ENCODE measurements at regions not wholly inside any gene's neighbourhood (a gene's known extent, or its start where the extent isn't known, plus 50 kb on each side); places are given as distances from the start of the nearest gene placed in this dataset.

GRCh38 chr12:123076604-123077297 lies 74.1 kb downstream of the PITPNM2 start:
- Mint-ChIP-seq H3K4me3 (no peak overlapping the region), H3K27me3 (ENCODE audit: insufficient read depth) (peaks cover 34% of the 10 kb centered on the region), H3K4me1 (ENCODE audit: low read depth) (peaks cover 19% of the 10 kb centered on the region), H3K9me3 (no peaks in the 10 kb centered on the region), H3K27ac (no peak overlapping the region), H3K36me3 (ENCODE audit: low read depth) (no peaks in the 10 kb centered on the region)
- DNase-seq: no peak
- no peak for TF ChIP-seq CTCF (IDR thresholded peaks at IDR 0.05)

GRCh38 chr12:123075646-123076171 lies 75.2 kb downstream of the PITPNM2 start:
- Mint-ChIP-seq H3K4me1 (ENCODE audit: low read depth) (peaks cover 23% of the 10 kb centered on the region), H3K27me3 (ENCODE audit: insufficient read depth) (peaks cover 35% of the 10 kb centered on the region), H3K4me3 (no peak overlapping the region; the same call in 1 of the 2 replicates), H3K9me3 (no peaks in the 10 kb centered on the region), H3K36me3 (ENCODE audit: low read depth) (no peaks in the 10 kb centered on the region), H3K27ac (0 out of 2 replicates have a peak overlapping the region, but pooled peaks have one; percentile 22)
- TF ChIP-seq CTCF (IDR thresholded peaks at IDR 0.05): peak; percentile 5; the same call in 1 of the 2 replicates
- DNase-seq: peak; percentile 54

GRCh38 chr12:123075087-123075645 lies 75.7 kb downstream of the PITPNM2 start:
- no peak for TF ChIP-seq CTCF (IDR thresholded peaks at IDR 0.05)
- peaks cover 26% of the 10 kb centered on the region for H3K4me1 Mint-ChIP-seq (ENCODE audit: low read depth)
- H3K4me3 Mint-ChIP-seq: no peak overlapping the region
- DNase-seq: no peak
- no peaks in the 10 kb centered on the region for H3K36me3 Mint-ChIP-seq (ENCODE audit: low read depth)
- no peaks in the 10 kb centered on the region for H3K9me3 Mint-ChIP-seq
- H3K27ac Mint-ChIP-seq: no peak overlapping the region
- peaks cover 35% of the 10 kb centered on the region for H3K27me3 Mint-ChIP-seq (ENCODE audit: insufficient read depth)

- Mint-ChIP-seq H3K36me3 (ENCODE audit: low read depth) (no peaks in the 10 kb centered on the region), H3K4me3 (no peak overlapping the region), H3K4me1 (ENCODE audit: low read depth) (peaks cover 26% of the 10 kb centered on the region), H3K27ac (no peak overlapping the region), H3K9me3 (no peaks in the 10 kb centered on the region), H3K27me3 (ENCODE audit: insufficient read depth) (peaks cover 35% of the 10 kb centered on the region)
- DNase-seq: no peak
- TF ChIP-seq CTCF (IDR thresholded peaks at IDR 0.05): no peak
Measured at GRCh38 chr12:123073962-123074801, 76.7 kb downstream of the PITPNM2 start.

- H3K9me3 Mint-ChIP-seq: no peaks in the 10 kb centered on the region
- H3K27ac Mint-ChIP-seq: no peak overlapping the region
- H3K4me1 Mint-ChIP-seq (ENCODE audit: low read depth): peaks cover 26% of the 10 kb centered on the region
- H3K27me3 Mint-ChIP-seq (ENCODE audit: insufficient read depth): peaks cover 32% of the 10 kb centered on the region
- no peak overlapping the region for H3K4me3 Mint-ChIP-seq
- no peaks in the 10 kb centered on the region for H3K36me3 Mint-ChIP-seq (ENCODE audit: low read depth)
- DNase-seq: no peak
- TF ChIP-seq CTCF (IDR thresholded peaks at IDR 0.05): no peak
Measured at GRCh38 chr12:123073292-123073691, 77.6 kb downstream of the PITPNM2 start.
